H1 (cell line): ENCODE measurements at regions not wholly inside any gene's neighbourhood (a gene's known extent, or its start where the extent isn't known, plus 50 kb on each side); places are given as distances from the start of the nearest gene placed in this dataset.

Experiments
- CTCF ChIA-PET: fragments of 300-600 bp; sonication (Branson Sonifier 250); formaldehyde crosslinking; loops from one replicate; lab custom pipeline; 2021; ENCODE audit not compliant: partially characterized antibody; lab: Charles Lee
- POLR2A ChIA-PET: fragments of 300-600 bp; sonication (Branson Sonifier 250); formaldehyde crosslinking; loops from one replicate; lab custom pipeline; 2021; ENCODE audit warnings: inconsistent platforms; ENCODE audit not compliant: partially characterized antibody; lab: Charles Lee
- DNase-seq, 2 experiments: peaks; one replicate each; pipeline versions ENCODE4 v3.0.0 to v3.0.0-alpha.2; 2010 to 2022; ENCODE audit warnings: low spot score in 2 of 2, low read depth in 1 of 2, mixed read lengths in 1 of 2
- FAIRE-seq: peaks from 2 replicates; lab custom pipeline; 2011; peaks lifted over from hg19 to GRCh38; lab: Jason Lieb, UNC
- H2AFZ ChIP-seq: 2 replicates; pipeline ENCODE4 v1.8.1; 2012; ENCODE audit warnings: low read length, inconsistent platforms
- H2AK5ac ChIP-seq: 2 replicates; pipeline ENCODE4 v1.6.1; 2013; ENCODE audit warnings: low read depth, low read length
- H2BK120ac ChIP-seq: replicated peaks from 2 replicates; pipeline ENCODE3; 2013; ENCODE audit warnings: low read depth, low read length, inconsistent platforms
- H2BK12ac ChIP-seq: 2 replicates; pipeline ENCODE4 v1.6.1; 2013; ENCODE audit warnings: low read depth, low read length
- H2BK15ac ChIP-seq: 2 replicates; pipeline ENCODE4 v1.6.1; 2013; ENCODE audit warnings: low read length
- H2BK20ac ChIP-seq: 2 replicates; pipeline ENCODE4 v1.6.1; 2013; ENCODE audit warnings: low read length
- H2BK5ac ChIP-seq: 2 replicates; pipeline ENCODE4 v1.6.1; 2013; ENCODE audit warnings: low read depth, low read length
- H3K14ac ChIP-seq: 2 replicates; pipeline ENCODE4 v1.6.1; 2013; ENCODE audit warnings: inconsistent platforms; ENCODE audit not compliant: insufficient read length
- H3K18ac ChIP-seq: 2 replicates; pipeline ENCODE4 v1.6.1; 2013; ENCODE audit warnings: low read length; ENCODE audit errors: extremely low read depth
- H3K23ac ChIP-seq: 2 replicates; pipeline ENCODE4 v1.6.1; 2013; ENCODE audit warnings: inconsistent platforms; ENCODE audit not compliant: insufficient read length
- H3K23me2 ChIP-seq: 2 replicates; pipeline ENCODE4 v1.6.1; 2013; ENCODE audit warnings: low read depth, low read length
- H3K27ac ChIP-seq: 2 replicates; pipeline ENCODE4 v1.6.1; 2011; ENCODE audit warnings: low read depth, low read length, inconsistent platforms
- H3K27me3 ChIP-seq, 4 experiments: replicated peaks in 1 of 4; 1 replicate in 1 of 4; 2 replicates in 3 of 4; pipeline versions ENCODE4 v1.6.1 to v1.8.1; 2011 to 2013; ENCODE audit warnings: low read length in 3 of 4, mild to moderate bottlenecking in 3 of 4, inconsistent platforms in 2 of 4, mixed read lengths in 2 of 4, moderate library complexity in 1 of 4; ENCODE audit not compliant: control insufficient read depth in 3 of 4, insufficient read depth in 3 of 4; ENCODE audit errors: extremely low read depth in 1 of 4
- H3K36me3 ChIP-seq, 4 experiments: 2 replicates each; pipeline versions ENCODE4 v1.6.1 to v1.8.1; 2011 to 2013; ENCODE audit warnings: mild to moderate bottlenecking in 4 of 4, low read length in 3 of 4, moderate library complexity in 2 of 4, control low read depth in 1 of 4, inconsistent platforms in 1 of 4; ENCODE audit not compliant: insufficient read depth in 4 of 4, control insufficient read depth in 2 of 4
- H3K4ac ChIP-seq: replicated peaks from 2 replicates; pipeline ENCODE3; 2013; ENCODE audit warnings: low read length, low read depth, mixed read lengths, inconsistent platforms; ENCODE audit not compliant: insufficient read length
- H3K4me1 ChIP-seq, 4 experiments: replicated peaks in 1 of 4; 1 replicate in 1 of 4; 2 replicates in 3 of 4; pipeline versions ENCODE4 v1.6.1 to v1.8.1; 2011 to 2013; ENCODE audit warnings: low read length in 3 of 4, inconsistent platforms in 2 of 4, mixed read lengths in 1 of 4; ENCODE audit not compliant: insufficient read depth in 4 of 4, control insufficient read depth in 3 of 4
- H3K4me2 ChIP-seq, 2 experiments: 2 replicates each; pipeline versions ENCODE4 v1.6.1 to v1.8.1; 2011 to 2013; ENCODE audit warnings: low read depth in 2 of 2, low read length in 2 of 2, control low read depth in 1 of 2, inconsistent platforms in 1 of 2, mild to moderate bottlenecking in 1 of 2; ENCODE audit not compliant: insufficient read depth in 1 of 2
- H3K4me3 ChIP-seq, 4 experiments: fragments of 200-600, 300-600 bp in 1 of 4; sonication (generic), shearing (Covaris generic), sonication (Bioruptor Twin) in 1 of 4; 2 replicates each; pipeline versions ENCODE4 v1.5.1 to v1.8.1; 2011 to 2016; ENCODE audit warnings: low read length in 4 of 4, low read depth in 3 of 4, control low read depth in 2 of 4, inconsistent platforms in 2 of 4, mild to moderate bottlenecking in 2 of 4, mixed read lengths in 1 of 4, moderate library complexity in 1 of 4; ENCODE audit not compliant: insufficient read depth in 2 of 4; ENCODE audit errors: extremely low read depth in 1 of 4
- H3K56ac ChIP-seq: replicated peaks from 2 replicates; pipeline ENCODE3; 2013; ENCODE audit warnings: low read depth, mild to moderate bottlenecking, mixed read lengths, low read length, inconsistent platforms; ENCODE audit not compliant: insufficient read length
- H3K79me1 ChIP-seq: 2 replicates; pipeline ENCODE4 v1.6.1; 2013; ENCODE audit warnings: low read depth, low read length, control low read depth
- H3K79me2 ChIP-seq, 2 experiments: 2 replicates each; pipeline versions ENCODE4 v1.6.1 to v1.8.1; 2012 to 2013; ENCODE audit warnings: low read length in 2 of 2, mild to moderate bottlenecking in 2 of 2, inconsistent platforms in 1 of 2; ENCODE audit not compliant: insufficient read depth in 2 of 2, control insufficient read depth in 1 of 2
- H3K9ac ChIP-seq, 4 experiments: replicated peaks in 1 of 4; 1 replicate in 1 of 4; 2 replicates in 3 of 4; pipeline versions ENCODE4 v1.6.1 to v1.8.1; 2011 to 2013; ENCODE audit warnings: low read depth in 3 of 4, low read length in 3 of 4, control low read depth in 2 of 4, mild to moderate bottlenecking in 2 of 4, moderate library complexity in 2 of 4, inconsistent platforms in 1 of 4; ENCODE audit errors: extremely low read depth in 1 of 4
- H3K9me3 ChIP-seq, 2 experiments: 2 replicates each; pipeline versions ENCODE4 v1.6.1 to v1.8.1; 2012 to 2013; ENCODE audit warnings: mild to moderate bottlenecking in 2 of 2, moderate library complexity in 2 of 2, control low read depth in 1 of 2, inconsistent platforms in 1 of 2, low read depth in 1 of 2, low read length in 1 of 2, mixed read lengths in 1 of 2; ENCODE audit not compliant: insufficient read depth in 2 of 2
- H4K20me1 ChIP-seq, 2 experiments: replicated peaks in 1 of 2; 2 replicates each; pipeline versions ENCODE3 to v1.8.1; 2011 to 2013; ENCODE audit warnings: inconsistent platforms in 2 of 2, low read length in 2 of 2, mild to moderate bottlenecking in 1 of 2; ENCODE audit not compliant: insufficient read depth in 2 of 2, control insufficient read depth in 1 of 2
- H4K5ac ChIP-seq: 2 replicates; pipeline ENCODE4 v1.6.1; 2013; ENCODE audit warnings: low read length, low read depth, mixed read lengths, inconsistent platforms; ENCODE audit not compliant: insufficient read length
- H4K8ac ChIP-seq: 2 replicates; pipeline ENCODE4 v1.8.0; 2013; ENCODE audit warnings: mild to moderate bottlenecking, moderate library complexity, low read length, inconsistent platforms; ENCODE audit not compliant: insufficient read depth; ENCODE audit errors: extremely low read depth
- H4K91ac ChIP-seq: replicated peaks from 2 replicates; pipeline ENCODE3; 2013; ENCODE audit warnings: low read length, mixed read lengths, inconsistent platforms; ENCODE audit not compliant: insufficient read length
- HDAC2 ChIP-seq, 2 experiments: fragments of 300-600 bp in 1 of 2; sonication (generic) in 1 of 2; IDR thresholded peaks; 2 replicates each; pipeline ENCODE4 v1.6.1; 2011 to 2012; ENCODE audit warnings: low read depth in 2 of 2, low read length in 2 of 2, mild to moderate bottlenecking in 2 of 2, moderate library complexity in 2 of 2, borderline replicate concordance in 1 of 2, inconsistent platforms in 1 of 2
- PHF8 ChIP-seq: fragments of 200-600 bp; sonication (generic); conservative IDR thresholded peaks from 2 replicates; pipeline ENCODE4 v1.7.1; 2012; ENCODE audit warnings: low read depth, mild to moderate bottlenecking, inconsistent platforms, low read length, moderate library complexity
- SP2 ChIP-seq: IDR thresholded peaks from 2 replicates; pipeline ENCODE4 v1.6.1; 2012; ENCODE audit warnings: mild to moderate bottlenecking, low read length, inconsistent platforms
- TAF1 ChIP-seq: IDR thresholded peaks from 2 replicates; pipeline ENCODE4 v1.6.1; 2011; ENCODE audit warnings: mild to moderate bottlenecking, low read depth, low read length
- WGBS, 2 experiments: shearing (Covaris generic) in 1 of 2; methylation state at CpG; one replicate each; pipeline versions ENCODE4 v1.1.6 to v1.1.7; 2013 to 2015; ENCODE audit warnings: low lambda C conversion rate in 2 of 2, mixed read lengths in 2 of 2, inconsistent platforms in 1 of 2, low coverage in 1 of 2, missing lambda C conversion rate in 1 of 2; ENCODE audit not compliant: insufficient replicate concordance in 2 of 2, insufficient coverage in 1 of 2, insufficient read length in 1 of 2; ENCODE audit errors: extremely low coverage in 1 of 2, missing lambda C conversion rate in 1 of 2; 5-methylcytosine and 5-hydroxymethylcytosine counted together

GRCh38 chr1:193919827-193920226 lies 733.4 kb upstream of the B3GALT2 start:
- H3K4me2 ChIP-seq = no peak overlapping the region
- FAIRE-seq = no peak
- DNase-seq = no peak
- no peak for TF ChIP-seq PHF8
- no peak for TF ChIP-seq HDAC2 (IDR thresholded peaks at IDR 0.05; ENCODE audit: borderline replicate concordance in 1 of 2, low read depth in 2 of 2, low read length in 2 of 2)
- TF ChIP-seq SP2 = no peak
- no peak for TF ChIP-seq TAF1
- TF ChIP-seq, all 59 proteins: peak for 0
- Histone ChIP-seq H4K20me1 (no peaks in the 10 kb centered on the region), H2BK120ac (no peak overlapping the region), H3K14ac (no peak overlapping the region), H2BK12ac (no peak overlapping the region), H3K79me2 (no peaks in the 10 kb centered on the region), H2BK20ac (no peak overlapping the region), H3K9me3 (peaks cover 0 to 4% of the 10 kb centered on the region in 2 experiments; a peak in 1 of 4 replicates), H3K18ac (no peak overlapping the region), H2BK15ac (no peak overlapping the region), H3K23ac (no peak overlapping the region), H2AFZ (no peak overlapping the region), H3K4me1 (peaks cover 0 to 11% (median 4%) of the 10 kb centered on the region in 4 experiments; a peak in 3 of 7 replicates), H3K56ac (no peak overlapping the region), H4K5ac (no peak overlapping the region), H3K36me3 (no peaks in the 10 kb centered on the region; a peak in 1 of 8 replicates), H3K79me1 (no peaks in the 10 kb centered on the region), H4K91ac (no peak overlapping the region), H3K27ac (no peak overlapping the region), H3K27me3 (no peaks in the 10 kb centered on the region), H2BK5ac (no peak overlapping the region), H3K23me2 (no peaks in the 10 kb centered on the region), H3K9ac (no peak overlapping the region), H3K4me3 (no peak overlapping the region), H2AK5ac (no peak overlapping the region), H3K4ac (no peak overlapping the region), H4K8ac (no peak overlapping the region)
- ChIA-PET CTCF (no interaction called here), POLR2A (no interaction called here)
- WGBS, 2 experiments = 89% methylated on average over 1 of the region's 1 CpG; no CpG with 5 or more reads in 1 of the 2 experiments
